Common myeloid progenitor, CD34-positive (primary cell): ENCODE measurements at regions not wholly inside any gene's neighbourhood (a gene's known extent, or its start where the extent isn't known, plus 50 kb on each side); places are given as distances from the start of the nearest gene placed in this dataset.

Source experiments
- CTCF ChIA-PET: fragments of 350-600 bp; sonication (Branson Sonifier 250); formaldehyde crosslinking; loops from one replicate; lab custom pipeline; 2021; ENCODE audit warnings: antibody characterized with exemption; lab: Charles Lee
- POLR2A ChIA-PET: fragments of 350-600 bp; sonication (Branson Sonifier 250); formaldehyde crosslinking; loops from one replicate; lab custom pipeline; 2021; ENCODE audit warnings: antibody characterized with exemption; lab: Charles Lee
- DNase-seq, 3 donors: peaks; one replicate each; pipeline versions ENCODE4 v3.0.0 to v3.0.0-alpha.2; 2013
- H3K27ac ChIP-seq, 2 experiments: 1 replicate in 1 of 2; 2 replicates in 1 of 2; pipeline ENCODE4 v1.7.0; 2013; ENCODE audit warnings: inconsistent platforms in 2 of 2, low read length in 2 of 2, mild to moderate bottlenecking in 2 of 2, low read depth in 1 of 2, moderate library complexity in 1 of 2; ENCODE audit not compliant: severe bottlenecking in 2 of 2, insufficient read depth in 1 of 2, poor library complexity in 1 of 2
- H3K27me3 ChIP-seq, 5 experiments: replicated peaks in 2 of 5; 1 replicate in 3 of 5; 2 replicates in 2 of 5; pipeline versions ENCODE4 v1.6.1 to v1.7.0; 2013; ENCODE audit warnings: low read length in 4 of 5, mild to moderate bottlenecking in 2 of 5, moderate library complexity in 2 of 5, inconsistent platforms in 1 of 5; ENCODE audit not compliant: insufficient read depth in 5 of 5, control insufficient read depth in 4 of 5
- H3K36me3 ChIP-seq, 4 experiments: 1 replicate in 2 of 4; 2 replicates in 2 of 4; pipeline versions ENCODE4 v1.6.1 to v1.7.0; 2013; ENCODE audit warnings: low read length in 3 of 4, control low read depth in 1 of 4, mild to moderate bottlenecking in 1 of 4; ENCODE audit not compliant: control insufficient read depth in 4 of 4, insufficient read depth in 4 of 4
- H3K4me1 ChIP-seq, 4 experiments: 1 replicate in 3 of 4; 2 replicates in 1 of 4; pipeline versions ENCODE4 v1.6.1 to v1.7.1; 2013; ENCODE audit warnings: low read length in 3 of 4, mild to moderate bottlenecking in 3 of 4, control low read depth in 1 of 4, inconsistent platforms in 1 of 4, moderate library complexity in 1 of 4; ENCODE audit not compliant: control insufficient read depth in 4 of 4, insufficient read depth in 4 of 4; ENCODE audit errors: control extremely low read depth in 1 of 4
- H3K4me3 ChIP-seq, 7 experiments: 1 replicate in 4 of 7; 2 replicates in 3 of 7; pipeline versions ENCODE4 v1.5.1 to v1.7.0; 2013; ENCODE audit warnings: mild to moderate bottlenecking in 7 of 7, low read length in 6 of 7, moderate library complexity in 6 of 7, inconsistent platforms in 2 of 7, low read depth in 2 of 7, control low read depth in 1 of 7; ENCODE audit not compliant: insufficient read depth in 4 of 7, control insufficient read depth in 1 of 7; ENCODE audit errors: extremely low read depth in 1 of 7
- H3K9me3 ChIP-seq, 5 experiments: 1 replicate in 4 of 5; 2 replicates in 1 of 5; pipeline versions ENCODE4 v1.6.1 to v1.7.1; 2013; ENCODE audit warnings: low read length in 4 of 5, mild to moderate bottlenecking in 2 of 5, inconsistent platforms in 1 of 5, low read depth in 1 of 5, moderate library complexity in 1 of 5; ENCODE audit not compliant: control insufficient read depth in 4 of 5, insufficient read depth in 2 of 5; ENCODE audit errors: control extremely low read depth in 1 of 5
- WGBS: methylation state at CpG from one replicate; pipeline ENCODE4 v1.1.5; 2013; ENCODE audit not compliant: insufficient coverage; 5-methylcytosine and 5-hydroxymethylcytosine counted together

GRCh38 chr16:65684230-65684629 is 562.4 kb upstream of the CDH11 start:
- H3K4me1 ChIP-seq = no peaks in the 10 kb centered on the region
- no peak for DNase-seq
- POLR2A ChIA-PET = no interaction called here
- no peak overlapping the region for H3K4me3 ChIP-seq
- CTCF ChIA-PET = no interaction called here
- no peak overlapping the region for H3K27ac ChIP-seq
- peaks cover 0 to 7% (median 0%) of the 10 kb centered on the region in 5 experiments for H3K27me3 ChIP-seq
- H3K9me3 ChIP-seq = peaks cover 0 to 2% (median 1%) of the 10 kb centered on the region in 5 experiments
- no peaks in the 10 kb centered on the region for H3K36me3 ChIP-seq

GRCh38 chr16:65681406-65681805 is 559.5 kb upstream of the CDH11 start:
- Histone ChIP-seq H3K27ac (no peak overlapping the region), H3K36me3 (no peaks in the 10 kb centered on the region), H3K9me3 (peaks cover 0 to 2% (median 0%) of the 10 kb centered on the region in 5 experiments), H3K4me1 (no peaks in the 10 kb centered on the region), H3K4me3 (no peak overlapping the region), H3K27me3 (peaks cover 0 to 7% (median 0%) of the 10 kb centered on the region in 5 experiments)
- ChIA-PET CTCF (no interaction called here), POLR2A (no interaction called here)
- no peak for DNase-seq
- WGBS = 87% methylated on average over 4 of the region's 4 CpGs

GRCh38 chr16:65679785-65680184 is 557.9 kb upstream of the CDH11 start:
- ChIA-PET POLR2A (no interaction called here), CTCF (no interaction called here)
- no peak for DNase-seq
- WGBS = 64% methylated on average over 4 of the region's 5 CpGs
- H3K27me3 ChIP-seq = peaks cover 0 to 7% (median 0%) of the 10 kb centered on the region in 5 experiments
- no peaks in the 10 kb centered on the region for H3K4me1 ChIP-seq
- no peak overlapping the region for H3K4me3 ChIP-seq
- H3K27ac ChIP-seq = no peak overlapping the region
- H3K9me3 ChIP-seq = peaks cover 0 to 2% (median 0%) of the 10 kb centered on the region in 5 experiments
- H3K36me3 ChIP-seq = no peaks in the 10 kb centered on the region

- H3K27me3 ChIP-seq = peaks cover 0 to 4% (median 0%) of the 10 kb centered on the region in 5 experiments
- CTCF ChIA-PET = no interaction called here
- no peak overlapping the region for H3K4me3 ChIP-seq
- POLR2A ChIA-PET = no interaction called here
- H3K27ac ChIP-seq = no peak overlapping the region
- no peaks in the 10 kb centered on the region for H3K9me3 ChIP-seq
- WGBS = 100% methylated on average over 1 of the region's 1 CpG
- H3K36me3 ChIP-seq = no peaks in the 10 kb centered on the region
- H3K4me1 ChIP-seq = peaks cover 0 to 17% (median 8%) of the 10 kb centered on the region in 4 experiments
- no peak for DNase-seq
These were observed 553.3 kb upstream of the CDH11 start for GRCh38 chr16:65675161-65675560.

GRCh38 chr16:65672960-65673359 is 551.1 kb upstream of the CDH11 start:
- peak in 2 of 3 donors; percentile 54 to 70 for DNase-seq
- 42% methylated on average over 2 of the region's 3 CpGs for WGBS
- H3K27ac ChIP-seq = no peak overlapping the region
- CTCF ChIA-PET = no interaction called here
- H3K4me1 ChIP-seq = peaks cover 0 to 17% (median 8%) of the 10 kb centered on the region in 4 experiments
- no peaks in the 10 kb centered on the region for H3K36me3 ChIP-seq
- no peaks in the 10 kb centered on the region for H3K9me3 ChIP-seq
- H3K27me3 ChIP-seq = peaks cover 0 to 4% (median 0%) of the 10 kb centered on the region in 5 experiments
- no peak overlapping the region for H3K4me3 ChIP-seq
- POLR2A ChIA-PET = no interaction called here

GRCh38 chr16:65671071-65671470 is 549.2 kb upstream of the CDH11 start:
- H3K9me3 ChIP-seq = no peaks in the 10 kb centered on the region
- no peaks in the 10 kb centered on the region for H3K27me3 ChIP-seq
- CTCF ChIA-PET = interaction anchor here (0.9 to 2.1 kb wide), 3 partner anchors 9 to 554 kb away, joined by 3 to 6 read pairs (median 3); no protein-coding TSS in a partner anchor
- no peak overlapping the region for H3K27ac ChIP-seq
- H3K4me3 ChIP-seq = no peak overlapping the region
- H3K4me1 ChIP-seq = peaks cover 0 to 17% (median 8%) of the 10 kb centered on the region in 4 experiments
- H3K36me3 ChIP-seq = no peaks in the 10 kb centered on the region
- WGBS = 21% methylated on average over 3 of the region's 4 CpGs
- DNase-seq = peak in 2 of 3 donors; percentile 22 to 33
- POLR2A ChIA-PET = no interaction called here

- DNase-seq = no peak
- POLR2A ChIA-PET = no interaction called here
- H3K36me3 ChIP-seq = no peaks in the 10 kb centered on the region
- H3K4me3 ChIP-seq = no peak overlapping the region
- CTCF ChIA-PET = no interaction called here
- no CpG with 5 or more reads among the region's 3 CpGs for WGBS
- H3K4me1 ChIP-seq = peaks cover 0 to 17% (median 8%) of the 10 kb centered on the region in 4 experiments
- no peaks in the 10 kb centered on the region for H3K9me3 ChIP-seq
- no peak overlapping the region for H3K27ac ChIP-seq
- no peaks in the 10 kb centered on the region for H3K27me3 ChIP-seq
These were observed 546.3 kb upstream of the CDH11 start for GRCh38 chr16:65668064-65668595.
